ENCODE measurements at regions not wholly inside any gene's neighbourhood (a gene's known extent, or its start where the extent isn't known, plus 50 kb on each side); places are given as distances from the start of the nearest gene placed in this dataset.

DNA sequence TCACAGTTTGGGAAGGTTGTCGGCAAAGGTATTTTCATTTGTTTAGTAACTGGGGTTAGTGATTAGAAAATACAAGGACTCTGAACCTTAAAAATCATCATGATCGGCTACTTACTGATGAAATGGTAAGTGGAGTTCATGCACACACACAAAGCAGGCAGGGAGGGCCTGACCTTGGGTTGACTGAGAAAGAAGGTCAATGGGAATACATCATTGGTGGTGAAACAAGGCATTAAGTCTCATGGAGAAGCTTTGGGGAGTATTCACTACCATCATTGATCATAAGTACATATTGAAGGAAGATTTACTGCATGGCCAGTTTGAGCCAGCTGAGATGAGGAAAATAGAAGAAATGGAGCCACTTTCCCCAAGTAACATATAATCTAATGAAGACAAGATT lies 74.4 kb downstream of the LUZP4 start:
- no peak overlapping the region for H3K4me3 ChIP-seq
- TF ChIP-seq, protein P1, sequence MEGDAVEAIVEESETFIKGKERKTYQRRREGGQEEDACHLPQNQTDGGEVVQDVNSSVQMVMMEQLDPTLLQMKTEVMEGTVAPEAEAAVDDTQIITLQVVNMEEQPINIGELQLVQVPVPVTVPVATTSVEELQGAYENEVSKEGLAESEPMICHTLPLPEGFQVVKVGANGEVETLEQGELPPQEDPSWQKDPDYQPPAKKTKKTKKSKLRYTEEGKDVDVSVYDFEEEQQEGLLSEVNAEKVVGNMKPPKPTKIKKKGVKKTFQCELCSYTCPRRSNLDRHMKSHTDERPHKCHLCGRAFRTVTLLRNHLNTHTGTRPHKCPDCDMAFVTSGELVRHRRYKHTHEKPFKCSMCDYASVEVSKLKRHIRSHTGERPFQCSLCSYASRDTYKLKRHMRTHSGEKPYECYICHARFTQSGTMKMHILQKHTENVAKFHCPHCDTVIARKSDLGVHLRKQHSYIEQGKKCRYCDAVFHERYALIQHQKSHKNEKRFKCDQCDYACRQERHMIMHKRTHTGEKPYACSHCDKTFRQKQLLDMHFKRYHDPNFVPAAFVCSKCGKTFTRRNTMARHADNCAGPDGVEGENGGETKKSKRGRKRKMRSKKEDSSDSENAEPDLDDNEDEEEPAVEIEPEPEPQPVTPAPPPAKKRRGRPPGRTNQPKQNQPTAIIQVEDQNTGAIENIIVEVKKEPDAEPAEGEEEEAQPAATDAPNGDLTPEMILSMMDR (IDR thresholded peaks at IDR 0.05), result no peak
- no peaks in the 10 kb centered on the region for H3K4me1 ChIP-seq
- H3K27me3 ChIP-seq (ENCODE audit: insufficient read depth in 3 of 3, low read length in 2 of 3), result peaks cover 0 to 38% (median 0%) of the 10 kb centered on the region in 3 donors
- H3K27ac ChIP-seq, result no peak overlapping the region
- ATAC-seq, result no peak
- no peaks in the 10 kb centered on the region for H3K36me3 ChIP-seq (ENCODE audit: insufficient read depth in 1 of 2, low read depth in 1 of 2)
- 92 to 100% (median 96%) methylated on average over 2 of the region's 2 CpGs for WGBS, 3 donors
- no peak for DNase-seq
- intact Hi-C loops (cut with DNase I), result no loop called here
- no peaks in the 10 kb centered on the region for H3K9me3 ChIP-seq

GRCh38 chrX:115364670-115365069 lies 75.2 kb downstream of the LUZP4 start:
- Histone ChIP-seq H3K4me3 (no peak overlapping the region), H3K36me3 (ENCODE audit: insufficient read depth in 1 of 2, low read depth in 1 of 2) (no peaks in the 10 kb centered on the region), H3K27me3 (ENCODE audit: insufficient read depth in 3 of 3, low read length in 2 of 3) (peaks cover 0 to 42% (median 0%) of the 10 kb centered on the region in 3 donors), H3K4me1 (no peaks in the 10 kb centered on the region), H3K9me3 (no peaks in the 10 kb centered on the region), H3K27ac (no peak overlapping the region)
- intact Hi-C loops (cut with DNase I), result no loop called here
- ATAC-seq, result no peak
- TF ChIP-seq, protein P1 (IDR thresholded peaks at IDR 0.05), result no peak
- DNase-seq, result no peak

GRCh38 chrX:115366535-115366934 lies 77.0 kb downstream of the LUZP4 start:
- H3K27ac ChIP-seq, result no peak overlapping the region
- no peak for DNase-seq
- H3K36me3 ChIP-seq (ENCODE audit: insufficient read depth in 1 of 2, low read depth in 1 of 2), result no peaks in the 10 kb centered on the region
- intact Hi-C loops (cut with DNase I), result no loop called here
- ATAC-seq, result no peak
- no peaks in the 10 kb centered on the region for H3K9me3 ChIP-seq
- WGBS, 3 donors, result 0 to 100% (median 0%) methylated on average over 1 of the region's 1 CpG
- no peak overlapping the region for H3K4me3 ChIP-seq
- H3K27me3 ChIP-seq (ENCODE audit: insufficient read depth in 3 of 3, low read length in 2 of 3), result peaks cover 0 to 37% (median 0%) of the 10 kb centered on the region in 3 donors
- no peaks in the 10 kb centered on the region for H3K4me1 ChIP-seq
- TF ChIP-seq, protein P1 (IDR thresholded peaks at IDR 0.05), result no peak

DNA sequence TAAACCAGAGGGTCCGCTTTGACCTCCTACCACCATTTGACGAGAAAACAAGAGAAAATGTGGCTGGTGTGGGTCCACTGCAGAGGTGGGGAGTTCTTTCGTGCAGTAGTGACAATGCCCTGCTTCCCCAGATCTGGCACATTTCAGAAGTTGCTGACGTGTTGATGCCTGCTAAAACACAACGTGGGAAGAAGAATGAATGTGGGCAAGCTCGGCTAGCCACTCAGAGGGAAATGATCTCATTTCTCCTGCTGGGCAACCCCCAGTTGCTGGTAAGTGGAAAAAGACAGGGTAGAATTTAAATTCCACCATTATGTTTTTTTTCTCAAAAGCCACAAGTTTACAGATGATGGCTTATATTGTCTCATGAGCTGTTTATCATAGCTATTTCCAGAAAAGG lies 77.9 kb downstream of the LUZP4 start:
- Histone ChIP-seq H3K9me3 (no peaks in the 10 kb centered on the region), H3K4me1 (no peaks in the 10 kb centered on the region), H3K27me3 (ENCODE audit: insufficient read depth in 3 of 3, low read length in 2 of 3) (peaks cover 0 to 29% (median 0%) of the 10 kb centered on the region in 3 donors), H3K27ac (no peak overlapping the region), H3K36me3 (ENCODE audit: insufficient read depth in 1 of 2, low read depth in 1 of 2) (no peaks in the 10 kb centered on the region), H3K4me3 (no peak overlapping the region)
- ATAC-seq, result no peak
- TF ChIP-seq, protein P1 (IDR thresholded peaks at IDR 0.05), result no peak
- WGBS, 3 donors, result 46 to 72% (median 61%) methylated on average over 6 of the region's 6 CpGs
- intact Hi-C loops (cut with DNase I), result no loop called here
- DNase-seq, result no peak

GRCh38 chrX:115367951-115368350 lies 78.4 kb downstream of the LUZP4 start:
- ATAC-seq, result no peak
- 49 to 71% (median 52%) methylated on average over 2 of the region's 2 CpGs for WGBS, 3 donors

More at GRCh38 chrX:115367951-115368350, 78.4 kb downstream of the LUZP4 start:
- H3K9me3 ChIP-seq, result no peaks in the 10 kb centered on the region
- no peaks in the 10 kb centered on the region for H3K36me3 ChIP-seq (ENCODE audit: insufficient read depth in 1 of 2, low read depth in 1 of 2)
- DNase-seq, result no peak
- H3K4me3 ChIP-seq, result no peak overlapping the region
- H3K27me3 ChIP-seq (ENCODE audit: insufficient read depth in 3 of 3, low read length in 2 of 3), result peaks cover 0 to 27% (median 0%) of the 10 kb centered on the region in 3 donors
- no peaks in the 10 kb centered on the region for H3K4me1 ChIP-seq
- intact Hi-C loops (cut with DNase I), result no loop called here
- H3K27ac ChIP-seq, result no peak overlapping the region
- TF ChIP-seq, protein P1 (IDR thresholded peaks at IDR 0.05), result no peak

Measured in psoas muscle (tissue), 7 donors.